Subcutaneous abdominal adipose tissue (tissue), 5 donors: ENCODE measurements at regions not wholly inside any gene's neighbourhood (a gene's known extent, or its start where the extent isn't known, plus 50 kb on each side); places are given as distances from the start of the nearest gene placed in this dataset.

Source experiments
- H3K27ac ChIP-seq: one replicate; pipeline ENCODE4 v1.7.0; 2013; ENCODE audit warnings: low read depth, mild to moderate bottlenecking, inconsistent platforms, low read length, moderate library complexity
- H3K27me3 ChIP-seq, 5 donors: one replicate each; pipeline ENCODE4 v1.7.0; 2013; ENCODE audit warnings: low read length in 5 of 5, inconsistent platforms in 1 of 5; ENCODE audit not compliant: control insufficient read depth in 5 of 5, insufficient read depth in 4 of 5
- H3K36me3 ChIP-seq, 5 donors: one replicate each; pipeline ENCODE4 v1.7.0; 2013; ENCODE audit warnings: low read length in 5 of 5; ENCODE audit not compliant: control insufficient read depth in 5 of 5, insufficient read depth in 5 of 5
- H3K4me1 ChIP-seq, 5 donors: one replicate each; pipeline ENCODE4 v1.7.0; 2013; ENCODE audit warnings: low read length in 5 of 5, mild to moderate bottlenecking in 3 of 5, moderate library complexity in 1 of 5; ENCODE audit not compliant: control insufficient read depth in 5 of 5, insufficient read depth in 5 of 5
- H3K4me3 ChIP-seq, 5 donors: one replicate each; pipeline ENCODE4 v1.7.0; 2013; ENCODE audit warnings: low read length in 5 of 5, low read depth in 1 of 5
- H3K9ac ChIP-seq, 5 donors: one replicate each; pipeline ENCODE4 v1.7.0; 2013; ENCODE audit warnings: low read length in 5 of 5, mild to moderate bottlenecking in 4 of 5, moderate library complexity in 3 of 5
- H3K9me3 ChIP-seq, 5 donors: one replicate each; pipeline ENCODE4 v1.7.0; 2013; ENCODE audit warnings: low read length in 5 of 5; ENCODE audit not compliant: control insufficient read depth in 5 of 5
- donor health status: healthy.
- donor health status: healthy.
- donor health status: healthy.
- donor health status: healthy.
- donor health status: healthy.

DNA sequence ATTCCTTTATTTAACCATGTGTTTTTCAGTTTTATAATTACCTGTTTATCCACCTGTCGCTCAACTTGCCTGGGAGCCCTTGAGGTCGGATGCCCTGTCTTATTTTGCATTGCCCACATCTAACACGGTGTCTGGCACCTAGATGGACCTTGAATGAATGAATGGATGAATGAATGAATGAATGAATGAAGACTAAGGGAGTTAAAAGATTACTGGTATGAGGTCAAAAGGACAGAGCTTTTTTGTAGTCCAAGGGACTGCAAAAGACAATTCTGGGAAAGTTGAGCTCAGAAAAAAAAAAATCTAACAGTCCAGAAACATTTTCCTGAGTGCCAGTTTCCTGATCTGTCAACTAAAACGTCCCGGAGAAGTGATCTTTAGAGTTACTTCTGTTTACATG, 244.6 kb upstream of the MYOCD start:
- Histone ChIP-seq H3K4me1 (peaks cover 0 to 10% (median 0%) of the 10 kb centered on the region in 5 donors), H3K9me3 (peaks cover 5 to 24% (median 13%) of the 10 kb centered on the region in 5 donors), H3K36me3 (no peaks in the 10 kb centered on the region), H3K27ac (no peak overlapping the region), H3K4me3 (no peak overlapping the region), H3K27me3 (no peaks in the 10 kb centered on the region), H3K9ac (no peak overlapping the region)

GRCh38 chr17:12421646-12422306, 243.9 kb upstream of the MYOCD start:
- Histone ChIP-seq H3K36me3 (no peaks in the 10 kb centered on the region), H3K4me1 (peaks cover 0 to 10% (median 0%) of the 10 kb centered on the region in 5 donors), H3K27ac (no peak overlapping the region), H3K9ac (no peak overlapping the region), H3K9me3 (peaks cover 5 to 24% (median 13%) of the 10 kb centered on the region in 5 donors), H3K4me3 (peak overlapping the region in 1 of 5 donors; percentile 9), H3K27me3 (no peaks in the 10 kb centered on the region)

- no peak overlapping the region for H3K4me3 ChIP-seq
- H3K4me1 ChIP-seq = peaks cover 0 to 10% (median 0%) of the 10 kb centered on the region in 5 donors
Observed at GRCh38 chr17:12422651-12423050, 243.0 kb upstream of the MYOCD start.

GRCh38 chr17:12423337-12423736, 242.4 kb upstream of the MYOCD start:
- peaks cover 0 to 10% (median 0%) of the 10 kb centered on the region in 5 donors for H3K4me1 ChIP-seq
- no peak overlapping the region for H3K4me3 ChIP-seq

More at GRCh38 chr17:12422651-12423050, 243.0 kb upstream of the MYOCD start:
- Histone ChIP-seq H3K27ac (no peak overlapping the region), H3K36me3 (no peaks in the 10 kb centered on the region), H3K9ac (no peak overlapping the region), H3K27me3 (no peaks in the 10 kb centered on the region), H3K9me3 (peaks cover 5 to 24% (median 13%) of the 10 kb centered on the region in 5 donors)

DNA sequence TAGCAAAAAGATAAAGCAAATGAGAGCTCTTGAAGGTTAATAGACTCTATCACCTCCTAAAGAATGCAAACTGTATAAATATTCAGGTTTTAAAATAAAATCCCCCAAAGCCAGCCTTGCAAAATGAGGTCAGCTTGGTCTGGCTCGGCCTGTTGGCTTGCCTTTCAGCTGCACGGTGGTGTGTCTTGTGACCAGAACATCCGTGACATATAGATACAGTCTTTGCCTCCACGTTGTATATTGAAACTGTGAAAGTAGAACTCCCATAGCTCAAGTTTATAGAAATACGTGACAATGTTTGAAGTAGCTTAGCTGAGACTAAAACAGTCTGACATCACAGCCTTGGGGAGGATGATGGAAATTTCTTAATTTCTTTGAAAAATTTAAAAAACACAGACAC, 236.6 kb upstream of the MYOCD start:
- H3K27ac ChIP-seq = no peak overlapping the region
- no peaks in the 10 kb centered on the region for H3K4me1 ChIP-seq
- no peaks in the 10 kb centered on the region for H3K36me3 ChIP-seq
- H3K27me3 ChIP-seq = no peaks in the 10 kb centered on the region
- no peak overlapping the region for H3K4me3 ChIP-seq
- peaks cover 2 to 11% (median 4%) of the 10 kb centered on the region in 5 donors for H3K9me3 ChIP-seq
- no peak overlapping the region for H3K9ac ChIP-seq

More at GRCh38 chr17:12423337-12423736, 242.4 kb upstream of the MYOCD start:
- H3K36me3 ChIP-seq = no peaks in the 10 kb centered on the region
- no peaks in the 10 kb centered on the region for H3K27me3 ChIP-seq
- peaks cover 5 to 24% (median 13%) of the 10 kb centered on the region in 5 donors for H3K9me3 ChIP-seq
- H3K27ac ChIP-seq = no peak overlapping the region
- no peak overlapping the region for H3K9ac ChIP-seq

- no peak overlapping the region for H3K4me3 ChIP-seq
- no peaks in the 10 kb centered on the region for H3K4me1 ChIP-seq
- peaks cover 0 to 3% (median 0%) of the 10 kb centered on the region in 5 donors for H3K9me3 ChIP-seq
- no peaks in the 10 kb centered on the region for H3K36me3 ChIP-seq
- no peak overlapping the region for H3K9ac ChIP-seq
- H3K27ac ChIP-seq = no peak overlapping the region
- no peaks in the 10 kb centered on the region for H3K27me3 ChIP-seq
Observed at GRCh38 chr17:12431188-12431587, 234.5 kb upstream of the MYOCD start.

- H3K27me3 ChIP-seq = no peaks in the 10 kb centered on the region
- no peaks in the 10 kb centered on the region for H3K4me1 ChIP-seq
Observed at GRCh38 chr17:12438212-12438611, 227.5 kb upstream of the MYOCD start.

DNA sequence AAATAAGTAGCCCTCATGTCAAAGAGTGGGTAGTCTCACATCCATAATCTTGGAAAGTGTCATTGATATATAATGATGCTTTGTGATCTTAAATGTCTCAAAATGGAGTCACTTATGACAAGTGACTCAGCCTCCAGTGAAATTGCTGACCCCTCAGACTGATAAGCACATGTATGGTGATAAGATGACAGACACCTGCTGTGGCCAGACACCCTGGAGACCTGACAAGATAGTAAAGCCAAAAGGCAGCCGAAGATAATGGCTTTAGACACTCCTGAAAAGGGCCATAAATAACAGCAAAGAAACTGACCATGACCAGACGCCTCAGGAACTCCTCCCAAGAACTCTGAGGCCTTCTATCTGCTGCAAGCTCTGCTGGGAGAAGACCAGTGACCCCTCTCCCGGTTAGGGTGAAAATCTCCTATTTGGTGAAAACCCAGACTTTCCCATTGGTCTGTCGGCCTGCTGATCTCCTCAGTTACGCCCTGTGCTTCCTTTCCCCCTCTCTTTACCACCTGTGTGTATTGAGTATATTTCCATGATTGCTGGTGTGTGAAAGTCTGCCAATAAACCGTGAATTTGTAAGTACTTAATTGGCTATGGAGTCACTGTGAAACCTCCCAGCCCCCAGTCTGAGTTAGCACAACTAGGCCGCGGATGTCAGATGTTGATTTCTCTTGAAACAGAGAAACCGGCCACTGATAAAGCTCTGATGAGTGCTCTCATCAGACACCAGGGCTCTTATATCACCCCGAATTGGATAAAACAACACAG, 226.7 kb upstream of the MYOCD start:
- no peak overlapping the region for H3K27ac ChIP-seq
- H3K4me1 ChIP-seq = no peaks in the 10 kb centered on the region
- no peak overlapping the region for H3K4me3 ChIP-seq
- no peak overlapping the region for H3K9ac ChIP-seq
- H3K27me3 ChIP-seq = no peaks in the 10 kb centered on the region
- peaks cover 0 to 4% (median 0%) of the 10 kb centered on the region in 5 donors for H3K9me3 ChIP-seq
- no peaks in the 10 kb centered on the region for H3K36me3 ChIP-seq

More at GRCh38 chr17:12438212-12438611, 227.5 kb upstream of the MYOCD start:
- no peak overlapping the region for H3K9ac ChIP-seq
- peaks cover 0 to 4% (median 0%) of the 10 kb centered on the region in 5 donors for H3K9me3 ChIP-seq
- no peaks in the 10 kb centered on the region for H3K36me3 ChIP-seq
- H3K4me3 ChIP-seq = no peak overlapping the region
- no peak overlapping the region for H3K27ac ChIP-seq

GRCh38 chr17:12445331-12445730, 220.4 kb upstream of the MYOCD start:
- Histone ChIP-seq H3K9me3 (peaks cover 0 to 8% (median 4%) of the 10 kb centered on the region in 5 donors), H3K27ac (no peak overlapping the region), H3K4me3 (no peak overlapping the region), H3K27me3 (no peaks in the 10 kb centered on the region), H3K4me1 (no peaks in the 10 kb centered on the region), H3K36me3 (no peaks in the 10 kb centered on the region), H3K9ac (no peak overlapping the region)

- H3K4me3 ChIP-seq = no peak overlapping the region
- H3K27ac ChIP-seq = no peak overlapping the region
- peaks cover 0 to 9% (median 5%) of the 10 kb centered on the region in 5 donors for H3K9me3 ChIP-seq
- no peak overlapping the region for H3K9ac ChIP-seq
- no peaks in the 10 kb centered on the region for H3K27me3 ChIP-seq
- H3K4me1 ChIP-seq = no peaks in the 10 kb centered on the region
- H3K36me3 ChIP-seq = no peaks in the 10 kb centered on the region
Observed at GRCh38 chr17:12457493-12457892, 208.2 kb upstream of the MYOCD start.
